ENCODE measurements at regions not wholly inside any gene's neighbourhood (a gene's known extent, or its start where the extent isn't known, plus 50 kb on each side); places are given as distances from the start of the nearest gene placed in this dataset.

GRCh38 chr3:99087277-99087676 is 185.8 kb upstream of the DCBLD2 start:
- TF ChIP-seq POLR2A (IDR thresholded peaks at IDR 0.05) (no peak), CTCF (IDR thresholded peaks at IDR 0.05) (no peak)
- DNase-seq (ENCODE audit: low spot score in 2 of 2): no peak
- WGBS, 2 donors: 62 to 84% methylated on average over 2 of the region's 2 CpGs
- intact Hi-C loops (cut with DNase I; ENCODE audit: low total_unique reads): no loop called here
- no peak overlapping the region for H3K4me3 ChIP-seq (ENCODE audit: low read depth, poor library complexity, severe bottlenecking)

GRCh38 chr3:99084826-99085225 is 183.3 kb upstream of the DCBLD2 start:
- WGBS, 2 donors: 67 to 69% methylated on average over 4 of the region's 4 CpGs
- H3K4me3 ChIP-seq (ENCODE audit: low read depth, poor library complexity, severe bottlenecking): no peak overlapping the region
- intact Hi-C loops (cut with DNase I; ENCODE audit: low total_unique reads): no loop called here
- no peak for DNase-seq (ENCODE audit: low spot score in 2 of 2)
- no peak for TF ChIP-seq POLR2A (IDR thresholded peaks at IDR 0.05)
- TF ChIP-seq CTCF (IDR thresholded peaks at IDR 0.05): no peak

- WGBS, 2 donors: 51 to 57% methylated on average over 2 of the region's 2 CpGs
- H3K4me3 ChIP-seq (ENCODE audit: low read depth, poor library complexity, severe bottlenecking): no peak overlapping the region
- TF ChIP-seq POLR2A (IDR thresholded peaks at IDR 0.05) (no peak), CTCF (IDR thresholded peaks at IDR 0.05) (no peak)
- DNase-seq (ENCODE audit: low spot score in 2 of 2): no peak
- intact Hi-C loops (cut with DNase I; ENCODE audit: low total_unique reads): no loop called here
These were observed 182.7 kb upstream of the DCBLD2 start for GRCh38 chr3:99084156-99084555.

GRCh38 chr3:99071096-99071495 is 169.6 kb upstream of the DCBLD2 start:
- H3K4me3 ChIP-seq (ENCODE audit: low read depth, poor library complexity, severe bottlenecking): no peak overlapping the region
- no peak for DNase-seq (ENCODE audit: low spot score in 2 of 2)
- 61 to 65% methylated on average over 6 of the region's 6 CpGs for WGBS, 2 donors
- no peak for TF ChIP-seq POLR2A (IDR thresholded peaks at IDR 0.05)
- no peak for TF ChIP-seq CTCF (IDR thresholded peaks at IDR 0.05)
- intact Hi-C loops (cut with DNase I; ENCODE audit: low total_unique reads): no loop called here

GRCh38 chr3:99069973-99070372 is 168.5 kb upstream of the DCBLD2 start:
- WGBS, 2 donors: 45 to 65% methylated on average over 1 of the region's 1 CpG
- H3K4me3 ChIP-seq (ENCODE audit: low read depth, poor library complexity, severe bottlenecking): no peak overlapping the region
- TF ChIP-seq CTCF (IDR thresholded peaks at IDR 0.05) (no peak), POLR2A (IDR thresholded peaks at IDR 0.05) (no peak)
- intact Hi-C loops (cut with DNase I; ENCODE audit: low total_unique reads): no loop called here
- DNase-seq (ENCODE audit: low spot score in 2 of 2): no peak

GRCh38 chr3:99066863-99067262 is 165.4 kb upstream of the DCBLD2 start:
- DNase-seq (ENCODE audit: low spot score in 2 of 2): no peak
- WGBS, 2 donors: 72 to 78% methylated on average over 4 of the region's 4 CpGs
- no peak overlapping the region for H3K4me3 ChIP-seq (ENCODE audit: low read depth, poor library complexity, severe bottlenecking)
- TF ChIP-seq POLR2A (IDR thresholded peaks at IDR 0.05) (no peak), CTCF (IDR thresholded peaks at IDR 0.05) (no peak)
- intact Hi-C loops (cut with DNase I; ENCODE audit: low total_unique reads): no loop called here
